H9 (cell line): ENCODE measurements at regions not wholly inside any gene's neighbourhood (a gene's known extent, or its start where the extent isn't known, plus 50 kb on each side); places are given as distances from the start of the nearest gene placed in this dataset.

ENCODE experiments used
- DNase-seq: peaks from one replicate; pipeline ENCODE4 v3.0.0-alpha.2; 2017
- H2AFZ ChIP-seq: one replicate; pipeline ENCODE4 v1.6.1; 2013; ENCODE audit warnings: mild to moderate bottlenecking, low read length, control low read depth, moderate library complexity
- H2AK5ac ChIP-seq: 2 replicates; pipeline ENCODE4 v1.6.1; 2013; ENCODE audit warnings: low read length, control low read depth, mixed read lengths; ENCODE audit not compliant: insufficient read length
- H2BK120ac ChIP-seq: one replicate; pipeline ENCODE4 v1.6.1; 2013; ENCODE audit warnings: low read depth, mild to moderate bottlenecking, low read length, control low read depth, inconsistent platforms; ENCODE audit not compliant: poor library complexity, severe bottlenecking
- H2BK12ac ChIP-seq: 2 replicates; pipeline ENCODE4 v1.6.1; 2013; ENCODE audit warnings: low read length, control low read depth, mixed read lengths, low read depth; ENCODE audit not compliant: insufficient read length
- H2BK15ac ChIP-seq: 2 replicates; pipeline ENCODE4 v1.6.1; 2013; ENCODE audit warnings: low read depth, low read length, control low read depth
- H2BK20ac ChIP-seq: one replicate; pipeline ENCODE4 v1.6.1; 2013; ENCODE audit warnings: low read depth, mild to moderate bottlenecking, low read length, control low read depth, inconsistent platforms; ENCODE audit not compliant: poor library complexity, severe bottlenecking
- H2BK5ac ChIP-seq: 2 replicates; pipeline ENCODE4 v1.6.1; 2013; ENCODE audit warnings: low read length, control low read depth, mixed read lengths; ENCODE audit not compliant: insufficient read length
- H3K14ac ChIP-seq: 2 replicates; pipeline ENCODE4 v1.6.1; 2013; ENCODE audit warnings: low read length, control low read depth; ENCODE audit not compliant: insufficient read depth
- H3K18ac ChIP-seq: 2 replicates; pipeline ENCODE4 v1.6.1; 2013; ENCODE audit warnings: low read depth, mild to moderate bottlenecking, mixed read lengths, low read length, control low read depth; ENCODE audit not compliant: insufficient read length
- H3K23ac ChIP-seq: 2 replicates; pipeline ENCODE4 v1.6.1; 2013; ENCODE audit warnings: low read length, control low read depth, mixed read lengths, low read depth; ENCODE audit not compliant: insufficient read length
- H3K23me2 ChIP-seq: 2 replicates; pipeline ENCODE4 v1.6.1; 2013; ENCODE audit warnings: low read depth, mild to moderate bottlenecking, mixed read lengths, low read length, control low read depth; ENCODE audit not compliant: insufficient read length, poor library complexity, severe bottlenecking
- H3K27ac ChIP-seq: 2 replicates; pipeline ENCODE4 v1.5.1; 2013; ENCODE audit warnings: low read length, control low read depth, mixed read lengths, low read depth; ENCODE audit not compliant: insufficient read length
- H3K27me3 ChIP-seq: 2 replicates; pipeline ENCODE4 v1.6.1; 2013; ENCODE audit warnings: low read length, control low read depth, inconsistent platforms; ENCODE audit not compliant: insufficient read depth
- H3K4ac ChIP-seq: 2 replicates; pipeline ENCODE4 v1.6.1; 2013; ENCODE audit warnings: low read depth, mild to moderate bottlenecking, control low read depth, inconsistent platforms, low read length, moderate library complexity
- H3K4me1 ChIP-seq: 2 replicates; pipeline ENCODE4 v1.6.1; 2013; ENCODE audit warnings: low read length, control low read depth, inconsistent platforms; ENCODE audit not compliant: insufficient read depth
- H3K4me2 ChIP-seq: 2 replicates; pipeline ENCODE4 v1.6.1; 2013; ENCODE audit warnings: low read length, control low read depth, mixed read lengths; ENCODE audit not compliant: insufficient read length, insufficient read depth
- H3K56ac ChIP-seq: 2 replicates; pipeline ENCODE4 v1.6.1; 2013; ENCODE audit warnings: low read depth, mild to moderate bottlenecking, mixed read lengths, low read length, control low read depth; ENCODE audit not compliant: insufficient read length
- H3K79me1 ChIP-seq: 2 replicates; pipeline ENCODE4 v1.6.1; 2013; ENCODE audit warnings: low read depth, mild to moderate bottlenecking, moderate library complexity, low read length, control low read depth, inconsistent platforms; ENCODE audit not compliant: insufficient read depth, poor library complexity, severe bottlenecking
- H3K79me2 ChIP-seq: 2 replicates; pipeline ENCODE4 v1.6.1; 2013; ENCODE audit warnings: low read length, control low read depth, inconsistent platforms; ENCODE audit not compliant: insufficient read depth
- H3K9ac ChIP-seq: 2 replicates; pipeline ENCODE4 v1.6.1; 2013; ENCODE audit warnings: low read length, control low read depth, mixed read lengths; ENCODE audit not compliant: insufficient read length; ENCODE audit errors: extremely low read depth
- H3K9me3 ChIP-seq: one replicate; pipeline ENCODE4 v1.6.1; 2013; ENCODE audit warnings: low read depth, low read length, inconsistent platforms; ENCODE audit not compliant: control insufficient read depth
- H3T11ph ChIP-seq: one replicate; pipeline ENCODE4 v1.6.1; 2013; ENCODE audit warnings: mild to moderate bottlenecking, low read length, control low read depth, inconsistent platforms
- H4K20me1 ChIP-seq: one replicate; pipeline ENCODE4 v1.6.1; 2013; ENCODE audit not compliant: control insufficient read depth, insufficient read length, insufficient read depth
- H4K5ac ChIP-seq: 2 replicates; pipeline ENCODE4 v1.6.1; 2013; ENCODE audit warnings: low read depth, mild to moderate bottlenecking, mixed read lengths, low read length, control low read depth; ENCODE audit not compliant: insufficient read length
- H4K8ac ChIP-seq: replicated peaks from 2 replicates; pipeline ENCODE4 v1.6.1; 2013; ENCODE audit warnings: low read length, control low read depth, mixed read lengths, low read depth; ENCODE audit not compliant: insufficient read length
- H4K91ac ChIP-seq: 2 replicates; pipeline ENCODE4 v1.6.1; 2013; ENCODE audit warnings: low read depth, mild to moderate bottlenecking, moderate library complexity, mixed read lengths, low read length, control low read depth; ENCODE audit not compliant: insufficient read length
- H3K27ac Mint-ChIP-seq, 3 experiments: 2 replicates in 2 of 3; 3 replicates in 1 of 3; pipeline ENCODE4 v1.8.0; 2020 to 2021; ENCODE audit warnings: mixed read lengths in 3 of 3, mild to moderate bottlenecking in 1 of 3, moderate library complexity in 1 of 3
- H3K27me3 Mint-ChIP-seq: 2 replicates; pipeline ENCODE4 v1.8.0; 2021; ENCODE audit warnings: low read depth, mild to moderate bottlenecking, moderate library complexity, mixed read lengths
- H3K36me3 Mint-ChIP-seq, 3 experiments: 2 replicates in 2 of 3; 3 replicates in 1 of 3; pipeline ENCODE4 v1.8.0; 2020 to 2021; ENCODE audit warnings: low read depth in 3 of 3, mixed read lengths in 3 of 3; ENCODE audit not compliant: insufficient read depth in 1 of 3
- H3K4me1 Mint-ChIP-seq, 2 experiments: 2 replicates each; pipeline ENCODE4 v1.8.0; 2020; ENCODE audit warnings: mixed read lengths in 2 of 2
- H3K4me3 Mint-ChIP-seq, 2 experiments: 2 replicates in 1 of 2; 3 replicates in 1 of 2; pipeline ENCODE4 v1.8.0; 2020 to 2021; ENCODE audit warnings: mild to moderate bottlenecking in 2 of 2, mixed read lengths in 2 of 2, moderate library complexity in 1 of 2
- H3K9me3 Mint-ChIP-seq, 2 experiments: 2 replicates in 1 of 2; 3 replicates in 1 of 2; pipeline ENCODE4 v1.8.0; 2020; ENCODE audit warnings: mild to moderate bottlenecking in 2 of 2, mixed read lengths in 2 of 2, moderate library complexity in 1 of 2
- WGBS: extraction: QIAGEN DNeasy Blood & Tissue Kit; methylation state at CpG from one replicate; pipeline ENCODE4 v1.1.7; 2013; ENCODE audit warnings: missing lambda C conversion rate, low lambda C conversion rate, mixed read lengths; ENCODE audit not compliant: insufficient read length; ENCODE audit errors: extremely low coverage; 5-methylcytosine and 5-hydroxymethylcytosine counted together
- TF ChIP-seq, protein P1 (sequence below): fragments of 200-600 bp; sonication (generic); conservative IDR thresholded peaks from 3 replicates; pipeline ENCODE4 v1.8.0; 2021; ENCODE audit warnings: antibody characterized with exemption, mild to moderate bottlenecking

DNA sequence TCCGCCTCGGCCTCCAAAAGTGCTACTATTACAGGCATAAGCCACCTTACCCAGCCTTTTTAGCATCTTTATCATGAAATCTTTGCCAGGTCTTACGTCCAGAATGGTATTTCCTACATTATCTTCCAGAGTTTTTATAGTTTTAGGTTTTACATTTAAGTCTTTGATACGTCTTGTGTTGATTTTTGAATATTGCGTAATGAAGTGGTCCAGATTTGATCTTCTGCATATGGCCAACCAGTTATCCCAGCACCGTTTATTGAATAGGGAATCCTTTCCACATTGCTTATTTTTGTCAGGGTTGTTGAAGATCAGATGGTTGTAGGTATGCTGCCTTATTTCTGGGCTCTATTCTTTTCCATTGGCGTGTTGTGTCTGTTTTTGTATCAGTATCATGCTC, 349.6 kb downstream of the KCTD8 start:
- WGBS = no CpG with 5 or more reads among the region's 7 CpGs

More for the DNA sequence above, 349.6 kb downstream of the KCTD8 start:
- Mint-ChIP-seq H3K27ac (no peak overlapping the region), H3K4me3 (no peak overlapping the region), H3K36me3 (peaks cover 17 to 43% (median 43%) of the 10 kb centered on the region in 3 experiments), H3K9me3 (peaks cover 31 to 37% of the 10 kb centered on the region in 2 experiments), H3K27me3 (no peaks in the 10 kb centered on the region), H3K4me1 (peaks cover 14 to 23% of the 10 kb centered on the region in 2 experiments)
- Histone ChIP-seq H2BK5ac (no peak overlapping the region), H2AFZ (no peak overlapping the region), H3K9me3 (no peaks in the 10 kb centered on the region), H3K18ac (no peak overlapping the region), H4K91ac (no peak overlapping the region), H3K23ac (no peak overlapping the region), H2BK20ac (no peak overlapping the region), H3K56ac (no peak overlapping the region), H3K79me2 (no peaks in the 10 kb centered on the region), H3K23me2 (no peaks in the 10 kb centered on the region), H2BK12ac (no peak overlapping the region), H3K4me2 (no peak overlapping the region), H4K5ac (no peak overlapping the region), H3K27me3 (no peaks in the 10 kb centered on the region), H4K8ac (no peak overlapping the region), H2BK120ac (no peak overlapping the region), H3T11ph (no peak overlapping the region), H3K4ac (no peak overlapping the region), H4K20me1 (no peaks in the 10 kb centered on the region), H3K4me1 (no peaks in the 10 kb centered on the region), H2BK15ac (no peak overlapping the region), H3K27ac (no peak overlapping the region), H3K14ac (no peak overlapping the region), H3K79me1 (no peaks in the 10 kb centered on the region), H2AK5ac (no peak overlapping the region), H3K9ac (no peak overlapping the region)
- no peak for DNase-seq
- TF ChIP-seq, protein P1, sequence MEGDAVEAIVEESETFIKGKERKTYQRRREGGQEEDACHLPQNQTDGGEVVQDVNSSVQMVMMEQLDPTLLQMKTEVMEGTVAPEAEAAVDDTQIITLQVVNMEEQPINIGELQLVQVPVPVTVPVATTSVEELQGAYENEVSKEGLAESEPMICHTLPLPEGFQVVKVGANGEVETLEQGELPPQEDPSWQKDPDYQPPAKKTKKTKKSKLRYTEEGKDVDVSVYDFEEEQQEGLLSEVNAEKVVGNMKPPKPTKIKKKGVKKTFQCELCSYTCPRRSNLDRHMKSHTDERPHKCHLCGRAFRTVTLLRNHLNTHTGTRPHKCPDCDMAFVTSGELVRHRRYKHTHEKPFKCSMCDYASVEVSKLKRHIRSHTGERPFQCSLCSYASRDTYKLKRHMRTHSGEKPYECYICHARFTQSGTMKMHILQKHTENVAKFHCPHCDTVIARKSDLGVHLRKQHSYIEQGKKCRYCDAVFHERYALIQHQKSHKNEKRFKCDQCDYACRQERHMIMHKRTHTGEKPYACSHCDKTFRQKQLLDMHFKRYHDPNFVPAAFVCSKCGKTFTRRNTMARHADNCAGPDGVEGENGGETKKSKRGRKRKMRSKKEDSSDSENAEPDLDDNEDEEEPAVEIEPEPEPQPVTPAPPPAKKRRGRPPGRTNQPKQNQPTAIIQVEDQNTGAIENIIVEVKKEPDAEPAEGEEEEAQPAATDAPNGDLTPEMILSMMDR = no peak
